ENCODE measurements at regions not wholly inside any gene's neighbourhood (a gene's known extent, or its start where the extent isn't known, plus 50 kb on each side); places are given as distances from the start of the nearest gene placed in this dataset.

DNA sequence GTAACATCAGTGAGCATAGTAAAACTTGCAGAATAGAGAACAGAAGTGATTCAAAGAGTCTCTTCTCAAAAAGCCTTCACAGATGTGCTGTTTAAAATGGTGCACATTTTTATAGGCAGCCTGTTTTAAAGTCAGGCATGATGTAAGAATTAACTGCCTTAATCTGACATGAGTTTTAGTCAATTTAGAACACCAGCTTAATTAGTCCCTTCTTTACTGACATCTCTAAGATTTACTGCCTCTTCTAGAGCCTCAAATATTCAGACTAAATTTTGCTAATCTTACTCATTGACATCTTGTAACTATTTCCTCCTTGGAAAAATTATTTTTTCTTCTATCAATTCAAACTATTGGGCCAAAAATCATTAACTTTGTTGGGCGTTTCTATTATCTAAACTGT, 782.5 kb downstream of the C12orf50 start:
- no peak overlapping the region for H3K4me3 Mint-ChIP-seq
- H3K36me3 Mint-ChIP-seq (ENCODE audit: low read depth) = no peaks in the 10 kb centered on the region
- DNase-seq (no peak), ATAC-seq (no peak)
- no peaks in the 10 kb centered on the region for H3K4me1 Mint-ChIP-seq (ENCODE audit: low read depth)
- TF ChIP-seq CTCF (IDR thresholded peaks at IDR 0.05) = no peak
- no peaks in the 10 kb centered on the region for H3K27me3 Mint-ChIP-seq
- peaks cover 8% of the 10 kb centered on the region for H3K9me3 Mint-ChIP-seq
- ChIA-PET POLR2A (no interaction called here), CTCF (no interaction called here)
- H3K27ac Mint-ChIP-seq = no peak overlapping the region
- intact Hi-C loops (cut with micrococcal nuclease) = no loop called here

DNA sequence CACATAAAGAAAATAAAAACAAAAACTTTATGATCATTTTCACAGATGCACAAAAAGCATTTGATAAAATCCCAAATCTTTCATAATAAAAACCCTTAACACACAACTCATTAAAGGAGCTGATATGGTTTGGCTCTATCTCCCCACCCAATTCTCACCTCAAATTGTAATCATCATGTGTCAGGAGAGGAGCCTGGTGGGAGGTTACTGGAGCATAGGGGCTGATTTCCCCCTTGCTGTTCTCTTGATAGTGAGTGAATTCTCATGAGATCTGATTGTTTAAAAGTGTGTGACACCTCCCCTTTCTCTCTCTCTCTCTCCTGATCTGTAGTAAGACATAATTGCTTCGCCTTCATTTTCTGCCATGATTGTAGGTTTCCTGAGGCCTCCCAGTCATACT, 790.7 kb downstream of the C12orf50 start:
- H3K4me3 Mint-ChIP-seq = no peak overlapping the region
- H3K36me3 Mint-ChIP-seq (ENCODE audit: low read depth) = no peaks in the 10 kb centered on the region
- no peaks in the 10 kb centered on the region for H3K4me1 Mint-ChIP-seq (ENCODE audit: low read depth)
- ChIA-PET POLR2A (no interaction called here), CTCF (no interaction called here)
- no peak overlapping the region for H3K27ac Mint-ChIP-seq
- H3K9me3 Mint-ChIP-seq = peaks cover 6% of the 10 kb centered on the region
- TF ChIP-seq CTCF (IDR thresholded peaks at IDR 0.05) = no peak
- DNase-seq (no peak), ATAC-seq (no peak)
- intact Hi-C loops (cut with micrococcal nuclease) = no loop called here
- H3K27me3 Mint-ChIP-seq = no peaks in the 10 kb centered on the region

DNA sequence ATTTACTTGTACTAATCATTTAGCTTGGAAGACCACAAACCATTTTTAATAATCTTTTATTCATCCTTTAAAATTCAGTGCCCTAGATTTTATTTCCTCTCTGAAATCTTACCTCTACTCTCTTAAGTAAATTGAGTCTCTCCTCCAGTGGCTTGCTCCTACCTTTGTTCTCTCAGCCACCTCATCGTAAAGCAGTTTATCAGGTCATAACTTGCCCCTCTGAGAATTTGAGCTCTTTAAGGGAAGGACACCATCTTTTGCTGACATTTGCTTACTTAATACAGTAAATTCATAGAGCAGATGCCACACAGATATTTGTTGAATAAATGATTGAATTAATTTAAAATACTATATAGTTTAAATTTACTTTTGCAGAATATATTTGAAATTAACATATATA, 794.3 kb downstream of the C12orf50 start:
- intact Hi-C loops (cut with micrococcal nuclease) = no loop called here
- CTCF ChIA-PET = no interaction called here

GRCh38 chr12:87233671-87234070, 795.5 kb downstream of the C12orf50 start:
- intact Hi-C loops (cut with micrococcal nuclease) = no loop called here
- H3K9me3 Mint-ChIP-seq = peaks cover 4% of the 10 kb centered on the region

More for the DNA sequence above, 794.3 kb downstream of the C12orf50 start:
- POLR2A ChIA-PET = no interaction called here
- peaks cover 4% of the 10 kb centered on the region for H3K9me3 Mint-ChIP-seq
- H3K27me3 Mint-ChIP-seq = no peaks in the 10 kb centered on the region
- H3K4me1 Mint-ChIP-seq (ENCODE audit: low read depth) = no peaks in the 10 kb centered on the region
- no peak for TF ChIP-seq CTCF (IDR thresholded peaks at IDR 0.05)
- no peak overlapping the region for H3K27ac Mint-ChIP-seq
- ATAC-seq (no peak), DNase-seq (no peak)
- no peaks in the 10 kb centered on the region for H3K36me3 Mint-ChIP-seq (ENCODE audit: low read depth)
- H3K4me3 Mint-ChIP-seq = no peak overlapping the region

GRCh38 chr12:87231818-87232217, 797.4 kb downstream of the C12orf50 start:
- no peak for ATAC-seq
- no peak for TF ChIP-seq CTCF (IDR thresholded peaks at IDR 0.05)
- Mint-ChIP-seq H3K27ac (no peak overlapping the region), H3K27me3 (no peaks in the 10 kb centered on the region), H3K4me3 (no peak overlapping the region), H3K36me3 (ENCODE audit: low read depth) (no peaks in the 10 kb centered on the region), H3K9me3 (peaks cover 3% of the 10 kb centered on the region), H3K4me1 (ENCODE audit: low read depth) (no peaks in the 10 kb centered on the region)
- DNase-seq = no peak
- CTCF ChIA-PET = no interaction called here
- POLR2A ChIA-PET = interaction anchor here (0.6 kb wide), 1 partner anchor 325 kb away, joined by 3 read pairs; no protein-coding TSS in a partner anchor
- intact Hi-C loops (cut with micrococcal nuclease) = no loop called here

More at GRCh38 chr12:87233671-87234070, 795.5 kb downstream of the C12orf50 start:
- CTCF ChIA-PET = no interaction called here
- no peak for ATAC-seq
- Mint-ChIP-seq H3K36me3 (ENCODE audit: low read depth) (no peaks in the 10 kb centered on the region), H3K4me1 (ENCODE audit: low read depth) (no peaks in the 10 kb centered on the region), H3K27me3 (no peaks in the 10 kb centered on the region), H3K27ac (no peak overlapping the region), H3K4me3 (no peak overlapping the region)
- DNase-seq = no peak
- POLR2A ChIA-PET = no interaction called here
- TF ChIP-seq CTCF (IDR thresholded peaks at IDR 0.05) = no peak
